Lower lobe of right lung (tissue), 2 donors: ENCODE measurements at regions not wholly inside any gene's neighbourhood (a gene's known extent, or its start where the extent isn't known, plus 50 kb on each side); places are given as distances from the start of the nearest gene placed in this dataset.

Experiments
- ATAC-seq, 2 donors: fragments of 200-7000 bp; cut with Tn5 transposase; one replicate each; pipeline ENCODE4 v1.9.1; 2020 to 2022; ENCODE audit warnings: mild to moderate bottlenecking in 2 of 2, moderate library complexity in 2 of 2
- DNase-seq: peaks from one replicate; pipeline ENCODE4 v3.0.0-alpha.2; 2020
- H3K27ac ChIP-seq: fragments of 200-600 bp; one replicate; pipeline ENCODE4 v1.8.0; 2022
- H3K27me3 ChIP-seq: fragments of 200-600 bp; one replicate; pipeline ENCODE4 v1.8.0; 2022; ENCODE audit warnings: low read depth
- H3K36me3 ChIP-seq: fragments of 200-600 bp; one replicate; pipeline ENCODE4 v1.8.0; 2022; ENCODE audit warnings: mild to moderate bottlenecking
- H3K4me1 ChIP-seq: fragments of 200-600 bp; one replicate; pipeline ENCODE4 v1.8.0; 2022
- H3K4me3 ChIP-seq: fragments of 200-600 bp; one replicate; pipeline ENCODE4 v1.8.0; 2022; ENCODE audit warnings: mild to moderate bottlenecking
- H3K9me3 ChIP-seq: fragments of 200-600 bp; one replicate; pipeline ENCODE4 v1.8.0; 2022
- intact Hi-C: fragments of 100-400 bp; cut with DNase I; formaldehyde crosslinking; loops from one replicate; pipeline ENCODE4 v1.11.0; 2022
- TF ChIP-seq, protein P1 (sequence below): fragments of 200-600 bp; IDR thresholded peaks from one replicate; pipeline ENCODE4 v1.8.0; 2022; ENCODE audit warnings: antibody characterized with exemption, mild to moderate bottlenecking
- donor health status: DM: no; HTN: yes; CAD: no; lungs with severe emphysema.

DNA sequence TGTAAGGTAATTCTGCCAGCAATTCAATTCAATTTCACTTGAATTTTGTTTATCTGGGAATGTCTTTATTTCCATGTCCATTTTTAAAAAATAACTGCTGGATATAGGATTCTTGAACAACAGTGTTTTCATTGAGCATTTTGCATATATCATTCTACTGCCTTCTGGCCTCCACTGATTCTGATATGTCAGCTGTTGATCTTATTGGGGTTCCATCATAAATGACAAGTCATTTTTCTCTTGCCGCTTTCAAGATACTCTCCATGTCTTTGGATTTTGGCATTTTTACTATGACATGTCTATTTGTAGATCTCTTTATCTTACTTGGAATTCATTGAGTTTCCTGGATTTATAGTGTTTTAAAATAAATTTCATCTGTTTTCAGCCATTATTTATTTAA lies 180.5 kb upstream of the LMNTD1 start:
- Histone ChIP-seq H3K9me3 (no peaks in the 10 kb centered on the region), H3K4me1 (no peaks in the 10 kb centered on the region), H3K36me3 (no peaks in the 10 kb centered on the region), H3K27me3 (no peaks in the 10 kb centered on the region), H3K27ac (no peak overlapping the region), H3K4me3 (no peak overlapping the region)
- intact Hi-C loops = no loop called here
- ATAC-seq (no peak), DNase-seq (no peak)
- TF ChIP-seq, protein P1, sequence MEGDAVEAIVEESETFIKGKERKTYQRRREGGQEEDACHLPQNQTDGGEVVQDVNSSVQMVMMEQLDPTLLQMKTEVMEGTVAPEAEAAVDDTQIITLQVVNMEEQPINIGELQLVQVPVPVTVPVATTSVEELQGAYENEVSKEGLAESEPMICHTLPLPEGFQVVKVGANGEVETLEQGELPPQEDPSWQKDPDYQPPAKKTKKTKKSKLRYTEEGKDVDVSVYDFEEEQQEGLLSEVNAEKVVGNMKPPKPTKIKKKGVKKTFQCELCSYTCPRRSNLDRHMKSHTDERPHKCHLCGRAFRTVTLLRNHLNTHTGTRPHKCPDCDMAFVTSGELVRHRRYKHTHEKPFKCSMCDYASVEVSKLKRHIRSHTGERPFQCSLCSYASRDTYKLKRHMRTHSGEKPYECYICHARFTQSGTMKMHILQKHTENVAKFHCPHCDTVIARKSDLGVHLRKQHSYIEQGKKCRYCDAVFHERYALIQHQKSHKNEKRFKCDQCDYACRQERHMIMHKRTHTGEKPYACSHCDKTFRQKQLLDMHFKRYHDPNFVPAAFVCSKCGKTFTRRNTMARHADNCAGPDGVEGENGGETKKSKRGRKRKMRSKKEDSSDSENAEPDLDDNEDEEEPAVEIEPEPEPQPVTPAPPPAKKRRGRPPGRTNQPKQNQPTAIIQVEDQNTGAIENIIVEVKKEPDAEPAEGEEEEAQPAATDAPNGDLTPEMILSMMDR = no peak

DNA sequence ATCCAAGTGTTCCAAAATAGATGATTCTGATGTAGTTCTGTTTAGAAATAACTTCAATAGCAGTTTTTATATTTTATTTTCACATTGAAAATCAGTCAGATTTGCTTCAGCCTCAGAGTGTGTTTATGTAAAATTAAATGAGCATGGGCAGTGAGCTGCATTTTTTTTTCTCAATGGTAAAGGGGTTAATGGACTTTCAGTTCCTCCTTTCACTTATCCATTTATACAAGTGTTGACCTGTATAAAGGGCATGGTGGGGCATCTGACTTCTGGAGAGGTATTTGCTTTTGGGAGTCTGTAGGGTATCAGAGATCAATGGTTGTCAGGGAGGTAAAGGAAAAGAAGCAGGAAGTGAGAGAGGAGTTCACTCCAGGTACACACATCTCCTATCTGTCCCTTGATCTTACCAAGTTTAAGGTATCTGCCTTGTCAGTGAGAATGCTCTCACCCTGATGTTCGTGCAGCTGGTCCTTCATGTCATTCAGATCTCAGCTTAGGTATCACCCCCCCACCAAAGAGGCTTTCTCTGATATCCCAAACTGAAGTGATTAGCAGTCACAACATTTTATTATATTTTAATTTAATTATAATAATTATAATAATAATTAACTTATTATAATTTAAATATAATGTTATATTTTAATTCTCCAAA lies 181.6 kb upstream of the LMNTD1 start:
- TF ChIP-seq, protein P1 = no peak
- no peaks in the 10 kb centered on the region for H3K27me3 ChIP-seq
- H3K4me1 ChIP-seq = no peaks in the 10 kb centered on the region
- intact Hi-C loops = no loop called here
- H3K27ac ChIP-seq = no peak overlapping the region
- no peaks in the 10 kb centered on the region for H3K9me3 ChIP-seq
- ATAC-seq (no peak), DNase-seq (no peak)
- no peaks in the 10 kb centered on the region for H3K36me3 ChIP-seq
- H3K4me3 ChIP-seq = no peak overlapping the region

DNA sequence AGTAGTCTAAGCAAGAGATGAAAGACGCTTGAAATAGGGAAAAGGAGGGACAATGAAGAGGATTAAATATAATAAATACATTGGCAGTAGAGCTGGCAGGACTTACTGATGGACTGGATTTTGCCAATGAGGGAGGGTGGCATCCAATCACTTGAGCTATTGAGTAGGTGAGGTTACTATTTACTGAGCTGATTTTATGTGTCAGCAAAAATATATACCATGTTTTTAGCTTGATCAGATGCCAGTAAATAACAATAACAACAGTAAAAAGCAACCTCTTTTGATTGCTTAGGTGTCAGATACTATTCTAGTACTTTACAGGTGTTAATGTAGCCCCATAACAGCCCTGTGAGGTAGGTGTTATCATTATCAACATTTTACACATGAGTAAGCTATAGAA lies 187.5 kb upstream of the LMNTD1 start:
- Histone ChIP-seq H3K4me1 (no peaks in the 10 kb centered on the region), H3K36me3 (no peaks in the 10 kb centered on the region), H3K9me3 (no peaks in the 10 kb centered on the region), H3K27me3 (no peaks in the 10 kb centered on the region), H3K4me3 (no peak overlapping the region), H3K27ac (no peak overlapping the region)
- ATAC-seq (no peak), DNase-seq (no peak)
- intact Hi-C loops = no loop called here
- TF ChIP-seq, protein P1 = no peak

DNA sequence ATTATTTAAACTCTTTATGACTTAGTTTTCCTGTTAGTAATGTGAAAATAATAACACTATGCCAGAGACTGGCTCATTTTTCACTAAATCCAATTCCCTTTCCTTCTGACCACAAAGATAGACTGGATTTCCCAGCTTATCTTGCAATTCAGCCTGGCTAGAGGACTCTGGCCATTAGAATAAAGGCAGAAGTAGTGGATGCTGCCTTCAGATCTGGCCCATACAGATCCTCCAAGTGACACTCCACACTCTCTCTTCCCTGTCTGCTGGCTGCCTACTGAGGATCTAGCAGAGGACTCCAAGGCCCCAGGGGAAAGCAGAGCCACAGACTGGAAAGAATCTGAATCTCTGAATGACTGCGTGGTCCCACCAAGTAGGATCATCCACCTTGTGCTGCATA lies 188.8 kb upstream of the LMNTD1 start:
- no peaks in the 10 kb centered on the region for H3K36me3 ChIP-seq
- no peaks in the 10 kb centered on the region for H3K9me3 ChIP-seq
- no peak for ATAC-seq
- no peak overlapping the region for H3K4me3 ChIP-seq
- no peak overlapping the region for H3K27ac ChIP-seq
- intact Hi-C loops = no loop called here
- no peaks in the 10 kb centered on the region for H3K27me3 ChIP-seq
- TF ChIP-seq, protein P1 = no peak
- DNase-seq = no peak
- H3K4me1 ChIP-seq = no peaks in the 10 kb centered on the region

DNA sequence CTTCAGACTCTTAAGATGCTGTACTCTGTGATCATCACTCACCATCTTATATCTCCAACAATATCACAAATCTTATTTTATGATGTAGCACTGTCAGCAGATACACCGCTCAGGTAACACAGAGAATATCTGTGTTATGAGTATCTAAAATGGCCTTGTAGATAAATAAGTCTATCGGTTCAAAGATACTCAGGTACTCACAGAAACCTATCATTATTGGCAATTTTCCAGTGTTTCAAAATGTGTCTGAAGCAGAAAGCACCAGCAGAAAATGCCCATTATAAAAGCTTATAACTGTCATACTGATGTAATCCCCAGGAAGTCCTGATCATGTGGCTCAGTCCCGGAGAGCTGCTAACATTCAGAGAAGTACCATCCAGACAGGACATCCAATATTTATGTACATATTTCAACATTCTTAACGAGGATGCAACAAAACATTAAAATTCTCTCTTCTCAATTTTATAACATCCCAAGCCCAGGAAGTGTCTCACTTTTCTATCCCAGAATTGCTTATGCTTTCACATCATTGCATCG lies 190.7 kb upstream of the LMNTD1 start:
- TF ChIP-seq, protein P1 = no peak

More for the DNA sequence above, 190.7 kb upstream of the LMNTD1 start:
- ATAC-seq (no peak), DNase-seq (no peak)
- Histone ChIP-seq H3K4me1 (no peaks in the 10 kb centered on the region), H3K27ac (no peak overlapping the region), H3K4me3 (no peak overlapping the region), H3K27me3 (no peaks in the 10 kb centered on the region), H3K9me3 (no peaks in the 10 kb centered on the region), H3K36me3 (no peaks in the 10 kb centered on the region)
- intact Hi-C loops = no loop called here
